HG03460 (cell line): ENCODE measurements at regions not wholly inside any gene's neighbourhood (a gene's known extent, or its start where the extent isn't known, plus 50 kb on each side); places are given as distances from the start of the nearest gene placed in this dataset.

Experiments
- ATAC-seq: cut with Tn5 transposase; IDR thresholded peaks from one replicate; pipeline ENCODE4 v1.9.1; 2021; ENCODE audit not compliant: unreplicated experiment

DNA sequence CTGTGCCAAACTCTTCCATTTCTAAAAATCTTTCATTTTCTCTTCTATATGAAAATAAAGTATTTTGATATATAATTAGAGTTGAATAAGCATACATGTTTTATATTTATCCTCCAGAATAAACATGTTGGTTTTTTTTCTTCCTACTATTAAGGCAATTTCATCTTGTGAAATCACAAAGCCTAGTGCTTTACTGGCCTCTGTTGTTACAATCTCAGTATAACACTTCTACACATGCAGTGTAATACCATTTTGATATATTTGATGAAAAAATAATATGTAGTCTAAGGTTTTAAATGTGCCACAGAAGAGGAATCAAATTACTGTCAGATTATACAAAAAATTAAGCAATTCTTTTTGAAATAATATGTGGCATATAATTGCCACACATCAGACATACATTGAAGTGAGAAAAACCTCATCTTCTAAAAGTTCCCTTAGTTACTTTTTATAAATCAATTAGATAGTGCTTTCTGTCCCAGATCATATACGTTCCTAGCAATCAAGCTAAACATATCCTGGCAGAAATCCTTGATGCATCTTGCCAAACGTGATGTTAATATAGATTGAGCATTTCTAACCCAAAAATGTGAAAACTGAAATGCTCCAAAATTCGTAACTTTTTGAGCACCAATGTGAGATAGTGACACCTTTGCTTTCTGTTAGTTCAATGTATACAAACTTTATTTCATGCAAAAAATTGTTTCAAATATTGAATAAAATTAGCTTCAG is 225.1 kb upstream of the MANEA start:
- no peak for ATAC-seq

DNA sequence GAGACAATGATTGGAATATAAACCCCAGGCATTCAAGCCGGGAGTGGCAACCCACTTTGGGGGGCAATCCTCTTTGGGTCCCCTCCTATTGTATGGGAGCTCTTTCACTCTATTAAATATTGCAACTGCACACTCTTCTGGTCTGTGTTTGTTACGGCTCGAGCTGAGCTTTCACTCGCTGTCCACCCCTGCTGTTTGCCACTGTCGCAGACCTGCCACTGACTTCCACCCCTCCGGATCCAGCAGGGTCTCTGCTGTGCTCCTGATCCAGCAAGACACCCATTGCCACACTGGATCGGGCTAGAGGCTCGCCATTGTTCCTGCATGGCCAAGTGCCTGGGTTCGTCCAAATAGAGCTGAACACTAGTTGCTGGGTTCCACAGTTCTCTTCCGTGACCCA is 222.8 kb upstream of the MANEA start:
- ATAC-seq: no peak

DNA sequence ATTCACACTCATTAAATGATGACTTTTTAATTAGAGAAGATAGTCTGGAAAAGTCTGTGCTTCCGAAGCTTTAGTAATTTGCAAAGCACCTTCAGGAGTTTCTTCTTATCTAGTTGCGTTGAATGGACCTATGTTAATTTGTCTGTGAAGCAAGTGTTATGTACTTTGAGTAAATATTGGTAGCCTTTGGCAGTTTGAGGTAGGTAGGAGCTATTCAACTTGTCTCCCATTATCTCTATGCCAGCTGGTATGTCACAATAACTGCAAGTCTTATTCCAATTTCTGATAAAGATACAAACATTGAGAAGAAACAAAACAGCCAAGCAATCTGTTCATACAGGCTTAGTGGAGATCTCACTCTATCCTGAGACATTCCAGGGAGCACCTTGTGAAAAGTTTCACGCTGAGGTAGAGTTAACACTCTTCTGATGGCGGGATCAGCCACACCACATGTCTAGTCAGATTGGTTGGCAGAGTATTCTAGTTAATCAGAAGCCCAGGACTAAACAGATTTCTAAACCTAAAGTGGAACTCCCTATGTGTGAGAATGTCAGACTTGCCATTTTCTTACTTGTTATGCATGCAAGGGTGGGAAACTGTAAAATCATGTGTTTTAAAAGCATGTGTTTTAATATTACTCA is 219.8 kb upstream of the MANEA start:
- no peak for ATAC-seq

DNA sequence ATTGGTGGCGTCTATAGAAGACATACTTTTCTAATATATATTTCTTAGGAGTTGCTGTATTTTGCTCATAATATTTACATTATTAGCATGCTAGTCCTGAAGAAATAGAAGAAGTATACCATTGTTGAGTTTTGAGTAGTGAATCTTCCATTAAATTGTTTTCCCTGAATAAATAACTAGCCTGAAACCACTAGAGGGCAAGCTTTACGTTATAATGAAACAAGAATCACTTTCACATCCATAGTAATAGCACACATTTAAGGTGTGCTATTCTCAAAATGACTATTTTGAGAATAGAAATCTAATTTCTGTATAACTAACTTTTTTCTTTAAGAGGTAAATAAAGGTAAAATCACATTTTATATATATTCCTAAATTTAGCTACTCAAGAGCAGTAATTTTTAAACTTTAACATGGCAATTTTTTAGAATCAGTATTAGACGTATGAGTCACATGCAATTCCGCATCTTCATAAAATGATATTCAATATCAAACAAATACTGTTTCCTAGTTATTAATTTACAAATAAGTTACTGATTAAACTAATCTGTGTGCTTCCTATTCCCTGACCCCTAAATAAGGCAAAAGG is 213.2 kb upstream of the MANEA start:
- peak; percentile 80 for ATAC-seq

DNA sequence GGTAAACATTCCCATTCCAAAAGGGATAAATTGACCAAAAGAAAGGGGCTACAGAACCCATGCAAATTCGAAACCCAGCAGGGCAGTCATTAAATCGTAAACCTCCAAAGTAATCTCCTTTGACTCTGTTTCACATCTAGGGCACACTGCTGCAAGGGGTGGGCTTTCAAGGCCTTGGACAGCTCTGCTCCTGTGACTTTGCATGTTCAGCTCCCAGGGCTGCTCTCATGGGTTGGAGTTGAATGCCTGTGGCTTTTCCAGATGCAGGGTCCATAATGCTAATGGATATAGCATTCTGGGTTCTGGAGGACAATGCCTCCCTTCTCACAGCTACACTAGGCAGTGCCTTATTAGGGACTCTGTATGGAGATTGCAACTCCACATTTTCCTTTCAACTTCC is 211.9 kb upstream of the MANEA start:
- ATAC-seq: no peak

DNA sequence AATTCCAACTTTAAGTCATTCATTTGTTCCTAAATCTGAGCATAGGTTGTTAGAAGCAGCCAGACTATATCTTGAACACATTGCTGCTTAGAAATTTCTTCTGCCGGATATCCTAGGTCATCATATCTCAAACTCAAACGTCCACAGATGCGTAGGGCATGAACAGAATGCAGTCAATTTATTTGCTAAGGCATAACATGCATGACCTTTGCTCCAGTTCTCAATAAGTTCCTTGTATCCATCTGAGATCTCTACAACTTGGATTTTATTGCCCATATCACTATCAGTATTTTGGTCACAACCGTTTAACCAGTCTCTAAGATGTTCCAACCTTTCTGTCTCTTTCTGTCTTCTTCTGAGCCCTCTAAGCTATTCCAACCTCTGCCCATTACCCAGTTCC is 210.9 kb upstream of the MANEA start:
- no peak for ATAC-seq

DNA sequence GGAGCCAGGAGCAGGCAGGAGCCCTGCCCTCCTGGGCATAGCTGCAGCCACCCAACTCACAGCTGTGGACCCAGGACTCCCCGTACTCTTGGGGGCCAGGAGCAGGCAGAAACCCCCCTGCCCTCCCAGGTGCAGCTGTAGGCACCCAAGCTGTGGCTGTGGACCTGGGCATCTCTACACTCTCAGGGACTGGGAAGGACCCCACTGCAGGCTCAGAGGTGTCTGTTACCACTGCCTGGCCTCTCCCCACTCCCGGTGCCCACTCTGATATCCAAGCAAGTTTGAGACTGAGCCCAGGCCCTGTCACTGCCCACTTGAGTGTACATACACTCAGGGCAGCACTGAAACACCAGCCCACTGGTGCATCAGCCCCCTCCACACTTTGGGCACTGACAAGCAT is 193.5 kb upstream of the MANEA start:
- no peak for ATAC-seq

DNA sequence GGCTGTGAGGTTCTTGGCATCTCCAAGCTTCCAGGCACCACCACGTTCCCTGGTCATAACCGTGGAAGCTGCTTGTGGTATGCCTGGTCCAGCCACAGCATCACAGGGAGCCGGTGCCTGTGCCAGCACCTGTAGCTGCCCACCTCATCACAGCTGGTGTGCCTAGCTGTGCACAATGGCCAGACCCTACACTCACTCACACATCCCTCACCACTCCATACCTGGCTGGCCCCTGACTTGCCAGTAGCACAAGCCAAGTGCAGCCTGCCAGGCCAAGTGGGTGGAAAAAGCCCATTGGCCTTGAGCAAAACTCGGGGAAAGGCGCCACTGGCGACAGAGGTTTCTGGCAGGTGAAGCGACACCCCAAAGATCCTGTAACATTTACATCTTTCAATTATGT is 192.3 kb upstream of the MANEA start:
- no peak for ATAC-seq

DNA sequence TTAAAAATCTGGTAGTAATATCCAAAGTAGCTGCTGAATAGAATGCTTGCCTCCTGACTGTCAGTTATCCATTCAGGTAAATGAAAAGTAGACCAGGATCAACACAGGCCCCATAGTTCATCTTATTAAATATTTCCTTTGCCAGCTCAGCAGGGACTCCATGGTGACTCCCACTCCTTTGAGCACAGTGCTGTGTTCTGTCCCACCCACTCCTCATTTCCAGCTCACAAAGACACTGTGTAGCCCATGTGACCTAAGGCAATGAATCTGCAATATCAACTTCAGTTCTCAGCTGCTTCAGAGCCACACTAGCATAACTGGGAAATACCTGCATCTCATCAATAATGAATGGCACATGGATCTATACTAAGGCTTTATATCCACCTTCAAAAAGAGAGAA is 189.5 kb upstream of the MANEA start:
- ATAC-seq: no peak

DNA sequence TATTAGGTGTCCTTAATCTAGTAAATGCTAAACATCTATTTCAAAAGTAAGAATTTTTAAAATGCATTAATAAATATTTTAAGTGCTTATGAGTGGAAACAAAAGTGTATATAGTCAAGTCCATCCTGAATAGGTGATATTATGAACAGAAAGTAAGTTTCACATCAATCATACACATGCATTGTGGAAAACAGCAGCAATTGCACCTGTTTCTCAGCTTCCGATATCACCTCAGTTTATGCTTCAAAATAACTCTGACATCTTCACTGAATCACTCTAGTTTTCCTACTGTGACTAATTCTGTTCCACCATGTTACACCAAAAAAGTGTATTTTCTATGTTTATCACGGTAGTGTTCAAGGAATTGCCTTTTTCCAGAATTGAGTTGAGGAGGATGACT is 172.6 kb upstream of the MANEA start:
- no peak for ATAC-seq

DNA sequence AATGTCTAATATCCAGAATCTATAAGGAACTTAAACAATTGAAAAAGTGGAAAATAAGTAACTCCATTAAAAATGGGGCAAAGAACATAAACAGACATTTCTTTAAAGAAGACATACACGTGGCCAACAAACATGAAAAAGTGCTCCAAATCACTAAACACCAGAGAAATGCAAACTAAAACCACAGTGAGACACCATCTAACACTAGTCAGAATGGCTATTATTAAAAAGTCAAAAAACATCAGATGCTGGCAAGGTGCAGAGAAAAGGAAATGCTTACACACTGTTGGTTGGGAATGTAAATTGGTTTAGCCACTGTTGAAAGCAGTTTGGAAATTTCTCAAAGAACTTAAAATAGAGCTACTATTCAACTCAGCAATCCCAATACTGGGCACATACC is 169.2 kb upstream of the MANEA start:
- no peak for ATAC-seq

DNA sequence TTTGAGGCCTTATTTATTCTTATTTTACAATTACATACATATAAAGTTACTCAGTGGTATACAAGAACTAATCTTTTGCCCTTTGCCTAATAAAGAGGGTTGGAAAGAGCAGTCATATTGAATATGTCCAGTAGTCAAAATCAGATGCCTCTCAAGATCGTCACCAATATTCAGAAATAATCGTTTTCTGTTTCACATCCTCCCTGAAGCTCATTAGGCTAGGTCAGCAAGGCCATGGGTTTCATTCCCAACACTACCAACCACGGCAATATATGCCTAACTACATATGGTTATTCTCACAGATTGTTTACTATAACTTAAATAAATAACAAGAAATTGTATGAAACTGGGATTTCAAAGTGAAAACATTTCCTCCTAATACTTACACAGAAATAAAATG is 167.2 kb upstream of the MANEA start:
- no peak for ATAC-seq

DNA sequence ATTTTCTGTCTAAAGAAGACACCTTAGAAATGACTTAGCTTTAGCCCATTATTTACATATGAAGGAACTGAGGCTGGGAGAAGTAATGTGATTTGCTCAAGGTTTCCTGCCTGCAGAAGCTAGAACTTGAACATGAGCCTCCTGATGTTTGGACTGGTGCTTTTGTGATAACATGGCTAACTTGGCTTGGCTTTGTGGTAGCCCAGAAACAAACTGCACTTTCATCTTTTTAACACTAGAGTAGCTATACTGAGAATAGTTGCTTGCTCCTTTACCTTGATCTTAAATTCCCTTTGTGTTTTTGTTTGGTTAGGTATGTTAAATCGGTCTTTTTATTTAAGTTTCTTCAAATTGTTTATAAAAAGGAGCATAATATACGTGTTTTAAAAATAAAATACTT is 163.5 kb upstream of the MANEA start:
- no peak for ATAC-seq

DNA sequence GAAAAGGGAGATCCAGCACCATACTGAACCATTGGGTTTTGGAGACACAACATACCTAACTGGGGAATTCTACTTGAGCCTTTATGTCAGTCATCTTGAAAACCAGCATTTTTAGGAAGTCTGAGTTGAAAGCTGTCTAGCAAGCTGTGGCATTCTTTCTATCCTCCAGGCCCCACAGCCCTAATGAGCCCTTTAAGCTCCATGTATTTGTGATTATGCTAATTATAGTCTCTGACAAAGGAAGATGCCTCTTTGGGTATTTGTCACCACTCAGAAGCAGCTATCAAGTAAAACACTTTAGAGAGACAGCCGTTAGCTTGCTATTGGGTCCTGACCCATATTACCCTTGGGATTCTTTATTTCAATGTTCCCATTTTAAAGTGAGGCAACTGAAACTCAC is 159.5 kb upstream of the MANEA start:
- ATAC-seq: no peak

DNA sequence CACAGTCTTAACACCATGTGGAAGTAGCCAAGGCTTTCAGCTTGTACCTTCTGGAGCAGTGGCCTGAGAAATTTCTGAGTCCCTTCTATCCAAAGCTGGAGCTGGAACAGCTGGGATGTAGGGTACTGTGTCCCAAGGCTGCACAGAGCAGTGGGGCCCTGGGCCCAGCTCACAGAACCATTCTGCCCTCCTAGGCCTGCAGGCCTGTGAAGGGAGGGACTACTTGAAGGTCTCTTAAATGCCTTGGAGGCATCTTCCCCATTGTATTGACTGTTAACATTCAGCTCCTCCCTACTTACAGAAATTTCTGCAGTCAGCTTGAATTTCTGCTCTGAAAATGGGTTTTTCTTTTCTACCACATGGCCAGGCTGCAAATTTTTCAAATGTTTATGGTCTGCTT is 156.5 kb upstream of the MANEA start:
- ATAC-seq: no peak

DNA sequence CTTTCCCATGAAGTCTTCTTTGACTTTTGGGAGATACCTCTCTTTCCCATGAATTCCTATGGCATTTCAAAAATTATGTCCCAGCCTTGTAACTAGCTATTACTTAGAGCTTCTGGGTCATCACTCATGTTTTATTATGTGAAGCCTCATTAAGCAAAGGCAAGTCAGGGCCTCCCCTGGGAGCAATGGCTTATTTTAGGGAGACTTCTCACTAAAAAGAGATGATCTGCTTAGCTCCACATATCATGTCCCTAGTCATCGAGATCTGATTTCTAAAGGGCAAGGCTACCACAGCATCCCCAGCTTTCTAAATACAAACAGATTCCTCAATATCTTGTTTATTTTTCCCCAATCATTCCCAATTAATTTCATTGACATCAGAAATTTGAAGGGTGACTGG is 154.0 kb upstream of the MANEA start:
- no peak for ATAC-seq

DNA sequence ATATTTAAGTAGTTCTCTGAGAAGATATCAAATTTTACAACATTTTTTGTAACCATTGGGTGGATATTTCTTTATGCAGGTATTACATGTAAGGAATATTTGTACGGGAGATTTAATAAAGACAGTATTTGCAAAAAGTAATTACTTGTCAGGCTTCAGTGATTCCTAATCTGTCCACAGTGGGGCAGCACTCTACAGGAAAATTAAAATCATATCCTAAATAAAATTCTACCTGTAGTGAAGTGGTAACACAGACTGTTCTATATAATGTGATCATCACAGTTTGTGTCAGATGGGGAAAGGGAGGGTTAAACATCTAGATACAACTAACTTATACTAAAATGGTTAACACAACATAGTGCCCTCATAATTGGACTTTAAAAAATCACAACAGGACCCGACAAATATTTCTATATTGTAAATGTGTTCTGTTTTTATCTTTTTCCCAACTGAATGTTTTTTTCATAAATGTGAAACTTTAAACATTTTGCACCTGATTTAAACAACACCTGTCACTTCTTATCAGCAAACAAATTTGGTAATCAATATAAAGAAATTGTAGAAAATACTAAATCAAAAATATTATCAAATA is 145.6 kb upstream of the MANEA start:
- ATAC-seq: no peak

DNA sequence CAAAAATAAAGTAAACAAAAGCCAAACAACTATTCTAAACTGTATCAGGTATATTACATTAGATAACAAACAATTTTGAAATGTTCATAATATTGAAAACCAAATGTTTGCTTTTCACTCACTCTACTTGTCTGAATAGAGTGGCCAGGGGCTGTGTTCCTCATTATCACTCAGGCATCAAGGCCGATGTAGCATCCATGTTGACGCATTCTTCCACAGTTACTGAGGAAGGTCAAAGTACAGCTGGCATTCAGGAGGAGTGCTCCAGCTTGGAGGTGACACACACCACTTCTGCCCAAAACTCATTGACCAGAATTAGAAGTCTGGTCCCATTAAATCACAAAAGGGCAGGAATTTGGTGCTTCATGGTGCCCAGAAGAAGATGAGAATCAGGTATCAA is 137.6 kb upstream of the MANEA start:
- no peak for ATAC-seq

DNA sequence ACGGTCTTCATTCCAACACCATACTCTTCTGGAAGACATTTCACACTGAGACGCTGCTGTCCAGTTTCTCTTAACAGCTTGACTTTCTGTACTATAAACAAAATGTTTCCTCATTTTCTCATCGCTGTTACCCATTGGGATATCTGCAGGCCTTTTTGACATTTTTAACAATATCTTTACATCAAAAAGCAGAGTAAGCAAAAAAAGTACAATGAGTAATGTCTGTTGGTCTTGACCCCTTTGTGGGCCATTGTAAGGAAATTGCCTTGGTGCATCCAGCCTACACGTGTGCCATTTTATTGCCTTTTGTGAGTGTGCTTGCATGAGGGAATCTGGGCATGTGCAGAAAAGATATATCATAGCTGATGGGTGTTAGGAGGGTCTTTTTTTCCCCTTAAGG is 129.1 kb upstream of the MANEA start:
- no peak for ATAC-seq

DNA sequence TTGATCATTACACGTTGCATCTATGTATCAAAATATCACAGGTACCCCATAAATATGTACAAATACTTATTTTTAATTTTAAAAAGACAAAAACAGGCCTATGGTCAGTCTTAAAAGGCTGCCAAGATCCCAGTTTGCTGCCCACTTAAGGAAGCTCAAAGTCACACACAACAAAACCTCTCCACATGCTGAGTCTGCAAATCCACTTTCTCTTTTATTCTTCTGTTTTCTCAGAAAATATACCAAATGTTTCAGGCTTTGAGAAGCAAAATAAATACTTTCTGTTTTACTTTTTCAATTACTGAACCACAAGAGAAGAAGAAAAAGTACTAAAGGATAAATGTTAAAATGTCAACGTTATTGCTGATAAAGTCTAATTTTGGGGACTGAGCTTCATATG is 107.8 kb upstream of the MANEA start:
- ATAC-seq: no peak

DNA sequence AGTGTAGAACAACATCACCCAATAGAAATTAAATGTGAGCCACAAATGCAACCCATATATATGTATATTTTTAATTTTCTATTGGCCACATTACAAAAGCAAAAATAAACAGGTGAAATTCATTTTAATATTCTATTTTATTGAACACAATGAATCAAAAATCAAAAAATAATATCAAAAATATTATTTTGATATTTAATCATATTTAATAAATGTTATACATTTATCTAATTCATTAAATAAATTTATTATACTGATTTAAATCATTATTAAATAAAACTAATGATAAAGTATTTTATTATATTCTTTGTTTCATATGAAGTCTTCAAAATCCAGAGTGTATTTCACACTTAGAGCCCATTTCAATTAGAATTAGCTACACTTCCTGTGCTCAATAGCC is 98.4 kb upstream of the MANEA start:
- ATAC-seq: no peak

DNA sequence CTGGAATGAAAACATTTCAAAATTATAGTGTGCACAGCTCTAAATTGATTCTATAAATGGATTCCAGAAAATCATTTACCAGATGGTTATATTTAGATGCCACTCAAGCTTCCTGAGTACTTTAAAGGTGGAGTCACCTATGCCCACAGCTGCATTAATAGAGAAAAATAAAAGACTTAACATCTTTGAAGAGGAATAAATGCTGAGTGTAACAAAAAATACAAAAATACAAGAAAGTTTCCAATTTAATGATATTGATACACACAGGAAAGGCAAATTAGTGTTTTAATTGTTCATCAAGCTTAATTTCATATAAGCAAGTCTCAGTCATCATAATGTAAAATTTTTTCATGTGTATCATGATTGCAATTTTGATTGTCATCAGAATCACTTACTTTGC is 89.5 kb upstream of the MANEA start:
- ATAC-seq: no peak
